Hepatocyte (in vitro differentiated cells): ENCODE measurements at regions not wholly inside any gene's neighbourhood (a gene's known extent, or its start where the extent isn't known, plus 50 kb on each side); places are given as distances from the start of the nearest gene placed in this dataset.

Experiments
- DNase-seq: peaks from one replicate; pipeline ENCODE4 v3.0.0-alpha.2; 2016; ENCODE audit warnings: low spot score
- H2AFZ ChIP-seq: fragments of 200-600 bp; sonication (generic); 2 replicates; pipeline ENCODE4 v1.6.0; 2016; ENCODE audit warnings: antibody characterized with exemption, mild to moderate bottlenecking
- H3K27ac ChIP-seq: fragments of 200-600 bp; sonication (generic); 2 replicates; pipeline ENCODE4 v1.5.1; 2016; ENCODE audit warnings: mild to moderate bottlenecking
- H3K27me3 ChIP-seq: fragments of 200-600 bp; sonication (generic); 2 replicates; pipeline ENCODE4 v1.6.1; 2016
- H3K36me3 ChIP-seq: fragments of 200-600 bp; sonication (generic); replicated peaks from 2 replicates; pipeline ENCODE4 v1.5.1; 2016; ENCODE audit warnings: low read depth; ENCODE audit not compliant: insufficient read depth
- H3K4me1 ChIP-seq: fragments of 200-600 bp; sonication (generic); 2 replicates; pipeline ENCODE4 v1.5.1; 2016; ENCODE audit warnings: mild to moderate bottlenecking, moderate library complexity; ENCODE audit not compliant: insufficient read depth
- H3K4me2 ChIP-seq: fragments of 200-600 bp; sonication (generic); 2 replicates; pipeline ENCODE4 v1.6.0; 2016
- H3K4me3 ChIP-seq: fragments of 200-600 bp; sonication (generic); 2 replicates; pipeline ENCODE4 v1.5.1; 2016; ENCODE audit warnings: mild to moderate bottlenecking
- H3K79me2 ChIP-seq: fragments of 200-600 bp; sonication (generic); 2 replicates; pipeline ENCODE4 v1.6.0; 2017; ENCODE audit warnings: mild to moderate bottlenecking
- H3K9me2 ChIP-seq: fragments of 200-600 bp; sonication (generic); replicated peaks from 2 replicates; pipeline ENCODE4 v1.6.0; 2017; ENCODE audit warnings: mild to moderate bottlenecking; ENCODE audit not compliant: insufficient read depth
- H3K9me3 ChIP-seq: fragments of 200-600 bp; sonication (generic); 2 replicates; pipeline ENCODE4 v1.5.1; 2016; ENCODE audit warnings: low read depth, mild to moderate bottlenecking
- H4K20me1 ChIP-seq: fragments of 200-600 bp; sonication (generic); 2 replicates; pipeline ENCODE4 v1.6.0; 2016; ENCODE audit warnings: mild to moderate bottlenecking; ENCODE audit not compliant: insufficient read depth, poor library complexity, severe bottlenecking
- CTCF ChIP-seq: fragments of 200-600 bp; sonication (generic); IDR thresholded peaks from 2 replicates; pipeline ENCODE4 v1.5.1; 2016; ENCODE audit warnings: antibody characterized with exemption, mild to moderate bottlenecking; ENCODE audit not compliant: poor library complexity
- EZH2 ChIP-seq: fragments of 200-600 bp; sonication (generic); IDR thresholded peaks from 2 replicates; pipeline ENCODE4 v1.6.1; 2016; ENCODE audit warnings: antibody characterized with exemption, mild to moderate bottlenecking, borderline replicate concordance
- EZH2phosphoT487 ChIP-seq: fragments of 200-600 bp; sonication (generic); IDR thresholded peaks from one replicate; pipeline ENCODE4 v1.6.1; 2018; ENCODE audit warnings: antibody characterized with exemption, mild to moderate bottlenecking, low read depth, moderate library complexity; ENCODE audit not compliant: unreplicated experiment, severe bottlenecking
- WGBS: methylation state at CpG from one replicate; pipeline ENCODE4 v1.1.6; 2016; ENCODE audit warnings: low lambda C conversion rate; ENCODE audit errors: missing lambda C conversion rate; 5-methylcytosine and 5-hydroxymethylcytosine counted together

DNA sequence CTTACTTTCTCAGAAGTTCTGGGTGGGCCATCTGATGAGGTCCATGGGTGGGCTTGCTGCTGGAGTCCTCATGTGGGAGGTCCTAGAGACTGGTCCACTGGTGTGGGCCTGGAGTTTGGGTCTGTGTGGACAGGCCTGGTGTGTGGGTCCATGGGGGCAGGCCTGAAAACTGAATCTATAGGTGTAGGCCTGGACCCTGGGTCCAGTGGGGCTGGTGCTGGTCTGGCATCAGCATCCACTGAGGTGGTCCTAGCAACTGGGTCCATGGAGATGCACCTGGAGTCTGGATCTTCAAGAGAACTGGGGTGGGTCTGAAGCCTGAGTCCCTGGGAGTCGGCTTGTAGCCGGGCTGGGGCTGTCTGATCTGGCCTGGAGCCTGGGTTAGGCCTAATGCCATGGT is 253.8 kb upstream of the CCL2 start:
- Histone ChIP-seq H3K27ac (no peak overlapping the region), H4K20me1 (no peaks in the 10 kb centered on the region), H3K36me3 (no peaks in the 10 kb centered on the region), H3K4me1 (no peaks in the 10 kb centered on the region), H3K79me2 (no peaks in the 10 kb centered on the region), H3K4me2 (no peak overlapping the region), H3K9me2 (no peaks in the 10 kb centered on the region), H3K27me3 (no peaks in the 10 kb centered on the region), H3K4me3 (no peak overlapping the region), H3K9me3 (peaks cover 5% of the 10 kb centered on the region), H2AFZ (no peak overlapping the region)
- 78% methylated on average over 2 of the region's 2 CpGs for WGBS
- DNase-seq = no peak
- TF ChIP-seq CTCF = no peak
- TF ChIP-seq EZH2phosphoT487 = no peak
- no peak for TF ChIP-seq EZH2

- Histone ChIP-seq H3K79me2 (no peaks in the 10 kb centered on the region), H3K4me1 (no peaks in the 10 kb centered on the region), H3K36me3 (no peaks in the 10 kb centered on the region), H4K20me1 (no peaks in the 10 kb centered on the region), H3K27me3 (no peaks in the 10 kb centered on the region), H3K4me3 (no peak overlapping the region), H3K27ac (no peak overlapping the region), H3K9me3 (no peaks in the 10 kb centered on the region), H2AFZ (no peak overlapping the region), H3K4me2 (no peak overlapping the region), H3K9me2 (no peaks in the 10 kb centered on the region)
- no peak for TF ChIP-seq CTCF
- TF ChIP-seq EZH2phosphoT487 = no peak
- no peak for TF ChIP-seq EZH2
- WGBS = 61% methylated on average over 3 of the region's 3 CpGs
- no peak for DNase-seq
Observed at GRCh38 chr17:34006126-34006525, 249.0 kb upstream of the CCL2 start.

GRCh38 chr17:34008125-34008524 is 247.0 kb upstream of the CCL2 start:
- WGBS = 88% methylated on average over 1 of the region's 1 CpG
- no peaks in the 10 kb centered on the region for H3K27me3 ChIP-seq
- H2AFZ ChIP-seq = no peak overlapping the region
- no peaks in the 10 kb centered on the region for H3K9me2 ChIP-seq
- H4K20me1 ChIP-seq = no peaks in the 10 kb centered on the region
- no peak overlapping the region for H3K27ac ChIP-seq
- H3K4me1 ChIP-seq = no peaks in the 10 kb centered on the region
- H3K4me3 ChIP-seq = no peak overlapping the region
- H3K9me3 ChIP-seq = no peaks in the 10 kb centered on the region
- no peaks in the 10 kb centered on the region for H3K79me2 ChIP-seq
- H3K36me3 ChIP-seq = no peaks in the 10 kb centered on the region
- no peak overlapping the region for H3K4me2 ChIP-seq
- DNase-seq = no peak
- TF ChIP-seq EZH2phosphoT487 (no peak), EZH2 (no peak), CTCF (no peak)

DNA sequence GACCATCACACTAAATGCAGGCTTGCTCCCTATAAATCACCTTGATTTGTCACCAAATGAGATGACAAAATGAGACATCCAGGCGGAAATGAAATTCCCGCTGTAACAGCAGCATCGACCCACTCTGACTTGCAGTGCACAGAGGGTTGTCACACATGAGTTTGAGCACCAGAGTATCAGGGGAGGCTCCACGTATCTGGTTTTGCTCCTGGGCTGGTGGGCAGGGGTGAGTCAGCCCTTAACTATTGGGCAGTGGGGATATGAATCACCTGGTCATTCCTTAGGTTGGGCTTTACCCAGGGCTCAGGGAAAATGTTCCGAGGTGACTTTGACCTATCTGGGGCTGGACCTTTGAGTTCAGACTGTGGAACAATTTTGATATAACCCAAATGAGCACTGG is 245.2 kb upstream of the CCL2 start:
- no peaks in the 10 kb centered on the region for H3K36me3 ChIP-seq
- H3K4me2 ChIP-seq = no peak overlapping the region
- no peaks in the 10 kb centered on the region for H3K27me3 ChIP-seq
- H3K4me1 ChIP-seq = no peaks in the 10 kb centered on the region
- 75% methylated on average over 5 of the region's 5 CpGs for WGBS
- TF ChIP-seq CTCF (no peak), EZH2 (no peak), EZH2phosphoT487 (no peak)
- H3K9me2 ChIP-seq = no peaks in the 10 kb centered on the region
- H3K27ac ChIP-seq = no peak overlapping the region
- no peaks in the 10 kb centered on the region for H3K9me3 ChIP-seq
- no peak overlapping the region for H2AFZ ChIP-seq
- no peak for DNase-seq
- no peak overlapping the region for H3K4me3 ChIP-seq
- no peaks in the 10 kb centered on the region for H4K20me1 ChIP-seq
- no peaks in the 10 kb centered on the region for H3K79me2 ChIP-seq
